Left renal pelvis (tissue), 4 donors: ENCODE measurements at regions not wholly inside any gene's neighbourhood (a gene's known extent, or its start where the extent isn't known, plus 50 kb on each side); places are given as distances from the start of the nearest gene placed in this dataset.
"Not testable (repeated sequence)": the region's sequence is repeated elsewhere in the genome, so short reads cannot be mapped to it uniquely, and the experiment has no call there.

Experiments
- DNase-seq, 4 donors: peaks; one replicate each; pipeline ENCODE4 v3.0.0-alpha.2; 2013; ENCODE audit warnings: low read depth in 4 of 4, low spot score in 3 of 4

DNA sequence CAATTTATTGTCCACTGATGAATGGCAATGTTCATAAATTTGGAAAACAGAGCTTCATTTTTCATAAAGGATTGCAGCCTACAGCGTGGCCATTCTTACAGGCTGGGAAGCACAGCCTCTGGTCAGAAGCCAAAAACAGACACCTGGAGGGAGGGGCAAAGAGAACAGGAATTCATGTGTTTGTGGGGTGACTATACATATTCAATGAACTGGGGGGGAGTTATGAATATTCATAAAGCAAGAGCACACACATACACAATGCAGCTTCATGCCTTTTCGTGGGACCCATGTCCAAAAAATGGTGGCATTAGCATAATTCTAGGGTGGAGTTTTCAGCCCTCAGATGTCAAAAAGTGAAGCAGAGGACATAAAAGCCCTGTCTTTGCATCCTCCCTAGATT, 173.3 kb downstream of the VEGFC start:
- no peak for DNase-seq

DNA sequence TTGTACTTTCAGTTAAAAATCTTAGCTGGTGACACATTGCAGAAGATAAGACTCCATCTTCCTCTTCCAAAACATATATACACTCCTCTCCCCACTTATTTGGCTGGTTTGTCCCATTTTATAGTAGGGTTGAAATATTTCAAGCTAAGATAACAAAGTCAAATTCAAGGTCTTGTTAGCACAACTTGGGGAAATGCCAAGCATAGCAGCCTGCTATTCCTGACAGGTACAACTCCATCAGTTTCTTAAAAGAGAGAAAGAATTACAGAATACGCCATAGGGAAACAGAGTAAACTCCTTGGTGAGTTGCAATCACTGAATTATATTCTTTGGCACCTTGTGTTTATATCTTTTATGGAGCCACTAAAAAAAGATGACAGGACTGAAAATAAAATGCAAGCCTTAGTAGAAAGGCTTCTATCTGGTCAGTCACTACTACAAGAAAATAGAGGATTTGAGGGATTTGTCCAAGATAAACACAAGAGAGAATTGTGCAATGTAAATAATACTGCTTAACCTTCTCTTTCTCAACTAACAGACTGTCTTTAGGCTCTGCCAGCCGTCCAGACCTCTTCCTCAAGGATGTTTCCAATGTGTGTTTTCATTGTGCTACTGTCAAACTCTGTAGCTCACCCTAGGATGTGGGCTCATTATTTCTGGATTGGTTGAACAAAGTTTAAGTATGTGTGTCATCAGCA, 170.3 kb downstream of the VEGFC start:
- DNase-seq: no peak

DNA sequence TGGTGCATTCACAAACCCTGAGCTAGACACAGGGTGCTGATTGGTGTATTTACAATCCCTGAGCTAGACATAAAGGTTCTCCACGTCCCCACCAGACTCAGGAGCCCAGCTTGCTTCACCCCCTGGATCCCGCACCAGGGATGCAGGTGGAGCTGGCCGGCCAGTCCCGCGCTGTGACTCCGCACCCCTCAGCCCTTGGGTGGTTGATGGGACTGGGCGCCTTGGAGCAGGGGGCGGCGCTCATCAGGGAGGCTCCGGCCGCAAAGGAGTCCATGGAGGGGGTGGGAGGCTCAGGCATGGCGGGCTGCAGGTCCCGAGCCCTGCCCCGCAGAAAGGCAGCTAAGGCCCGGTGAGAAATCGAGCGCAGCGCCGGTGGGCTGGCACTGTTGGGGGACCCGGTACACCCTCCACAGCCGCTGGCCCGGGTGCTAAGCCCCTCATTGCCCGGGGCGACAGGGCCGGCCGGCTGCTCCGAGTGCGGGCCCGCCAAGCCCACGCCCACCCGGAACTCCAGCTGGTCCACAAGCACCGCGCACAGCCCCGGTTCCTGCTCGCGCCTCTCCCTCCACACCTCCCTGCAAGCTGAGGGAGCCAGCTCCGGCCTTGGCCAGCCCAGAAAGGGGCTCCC, 167.6 kb downstream of the VEGFC start:
- DNase-seq: not testable (repeated sequence)

DNA sequence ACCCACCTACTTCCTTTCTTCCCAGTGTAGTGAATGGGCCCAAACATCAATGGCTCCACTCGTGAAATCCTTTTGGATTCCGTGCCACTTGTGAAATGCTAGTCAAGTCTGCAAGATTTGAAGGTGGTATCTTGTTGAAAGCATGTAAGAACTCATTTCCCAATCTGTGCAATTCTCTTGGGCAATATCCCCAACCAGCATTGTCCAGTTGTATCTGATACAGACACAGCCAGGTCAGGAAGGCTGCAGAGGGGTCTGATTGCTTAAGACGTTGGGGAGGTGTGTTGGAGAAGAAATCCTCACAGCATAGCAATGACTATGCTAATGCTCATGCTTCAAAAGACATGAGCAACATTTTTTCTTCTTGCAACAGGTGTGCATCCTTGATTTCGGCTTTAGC, 164.8 kb downstream of the VEGFC start:
- DNase-seq: no peak

DNA sequence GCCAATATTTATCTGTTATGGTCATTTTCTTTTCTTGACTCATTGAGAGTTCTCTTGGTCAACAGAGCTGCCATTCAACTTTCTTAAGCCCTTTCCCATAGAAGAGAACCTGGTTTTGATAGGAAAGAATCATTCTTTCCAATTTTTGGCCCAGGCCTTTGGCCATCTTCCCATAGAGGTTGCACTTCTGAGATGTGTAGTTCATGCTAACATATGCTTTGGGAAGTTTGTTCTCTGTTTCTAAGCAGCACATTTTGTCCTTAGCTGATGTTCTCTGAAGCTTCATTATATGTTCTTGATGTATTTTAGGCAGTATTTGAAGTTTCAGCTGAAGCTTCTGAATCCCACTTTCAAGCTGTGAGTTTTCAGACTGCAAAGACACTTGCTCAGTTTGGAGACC, 161.1 kb downstream of the VEGFC start:
- DNase-seq: no peak
